GM18861 (cell line): ENCODE measurements at regions not wholly inside any gene's neighbourhood (a gene's known extent, or its start where the extent isn't known, plus 50 kb on each side); places are given as distances from the start of the nearest gene placed in this dataset.
"Not testable (repeated sequence)": the region's sequence is repeated elsewhere in the genome, so short reads cannot be mapped to it uniquely, and the experiment has no call there.

Source experiments
- ATAC-seq: cut with Tn5 transposase; IDR thresholded peaks from one replicate; pipeline ENCODE4 v1.9.1; 2021; ENCODE audit not compliant: unreplicated experiment

- ATAC-seq: no peak
These were observed 157.2 kb upstream of the MYRIP start for GRCh38 chr3:39651993-39652739.

GRCh38 chr3:39655718-39656117 is 153.7 kb upstream of the MYRIP start:
- ATAC-seq: not testable (repeated sequence)

GRCh38 chr3:39657075-39657474 is 152.3 kb upstream of the MYRIP start:
- no peak for ATAC-seq

- no peak for ATAC-seq
These were observed 151.6 kb upstream of the MYRIP start for GRCh38 chr3:39657775-39658174.

GRCh38 chr3:39664931-39665330 is 144.5 kb upstream of the MYRIP start:
- no peak for ATAC-seq

- no peak for ATAC-seq
These were observed 144.0 kb upstream of the MYRIP start for GRCh38 chr3:39665441-39665840.

GRCh38 chr3:39668420-39668819 is 141.0 kb upstream of the MYRIP start:
- peak; percentile 53 for ATAC-seq

GRCh38 chr3:39671116-39671515 is 138.3 kb upstream of the MYRIP start:
- ATAC-seq: no peak

GRCh38 chr3:39671600-39671999 is 137.8 kb upstream of the MYRIP start:
- no peak for ATAC-seq

- ATAC-seq: no peak
These were observed 104.0 kb upstream of the MYRIP start for GRCh38 chr3:39705351-39705900.

GRCh38 chr3:39707314-39707909 is 102.0 kb upstream of the MYRIP start:
- no peak for ATAC-seq

- ATAC-seq: no peak
These were observed 96.9 kb upstream of the MYRIP start for GRCh38 chr3:39712413-39713048.

- ATAC-seq: not testable (repeated sequence)
These were observed 96.1 kb upstream of the MYRIP start for GRCh38 chr3:39713341-39713740.

GRCh38 chr3:39716849-39717248 is 92.6 kb upstream of the MYRIP start:
- ATAC-seq: no peak

- ATAC-seq: no peak
These were observed 90.5 kb upstream of the MYRIP start for GRCh38 chr3:39718674-39719595.

GRCh38 chr3:39721076-39721475 is 88.3 kb upstream of the MYRIP start:
- ATAC-seq: no peak

- ATAC-seq: no peak
These were observed 85.1 kb upstream of the MYRIP start for GRCh38 chr3:39724233-39724846.

GRCh38 chr3:39725321-39725720 is 84.1 kb upstream of the MYRIP start:
- ATAC-seq: no peak

GRCh38 chr3:39727415-39727814 is 82.0 kb upstream of the MYRIP start:
- no peak for ATAC-seq

- ATAC-seq: no peak
These were observed 75.6 kb upstream of the MYRIP start for GRCh38 chr3:39733804-39734203.
